ENCODE measurements at regions not wholly inside any gene's neighbourhood (a gene's known extent, or its start where the extent isn't known, plus 50 kb on each side); places are given as distances from the start of the nearest gene placed in this dataset.
A peak's percentile ranks its signal among the peaks of the same experiment; 100 is the strongest.

GRCh38 chr4:151957153-151957552, 196.3 kb upstream of the GATB start:
- TF ChIP-seq CTCF (IDR thresholded peaks at IDR 0.05; ENCODE audit: insufficient read depth, low read length, missing control alignments) = no peak
- DNase-seq (ENCODE audit: low read depth, low spot score) = no peak
- ChIA-PET CTCF (interaction anchor here (0.6 kb wide), 1 partner anchor 8 kb away, joined by 4 read pairs; no protein-coding TSS in a partner anchor), POLR2A (no interaction called here)
- H3K4me3 ChIP-seq (ENCODE audit: low read depth, low read length) = no peak overlapping the region

- POLR2A ChIA-PET = no interaction called here
- CTCF ChIA-PET = no interaction called here
- peak; percentile 7 for DNase-seq (ENCODE audit: low read depth, low spot score)
- TF ChIP-seq CTCF (IDR thresholded peaks at IDR 0.05; ENCODE audit: insufficient read depth, low read length, missing control alignments) = no peak
- H3K4me3 ChIP-seq (ENCODE audit: low read depth, low read length) = no peak overlapping the region
Observed at GRCh38 chr4:151955721-151956380, 195.0 kb upstream of the GATB start.

GRCh38 chr4:151953795-151954372, 193.1 kb upstream of the GATB start:
- POLR2A ChIA-PET = interaction anchor here (0.6 kb wide), 1 partner anchor 538 kb away, joined by 3 read pairs; no protein-coding TSS in a partner anchor
- CTCF ChIA-PET = no interaction called here
- DNase-seq (ENCODE audit: low read depth, low spot score) = no peak
- TF ChIP-seq CTCF (IDR thresholded peaks at IDR 0.05; ENCODE audit: insufficient read depth, low read length, missing control alignments) = no peak
- no peak overlapping the region for H3K4me3 ChIP-seq (ENCODE audit: low read depth, low read length)

GRCh38 chr4:151953312-151953711, 192.5 kb upstream of the GATB start:
- no peak for DNase-seq (ENCODE audit: low read depth, low spot score)
- CTCF ChIA-PET = no interaction called here
- POLR2A ChIA-PET = no interaction called here
- H3K4me3 ChIP-seq (ENCODE audit: low read depth, low read length) = no peak overlapping the region
- no peak for TF ChIP-seq CTCF (IDR thresholded peaks at IDR 0.05; ENCODE audit: insufficient read depth, low read length, missing control alignments)

GRCh38 chr4:151952711-151953254, 192.0 kb upstream of the GATB start:
- TF ChIP-seq CTCF (IDR thresholded peaks at IDR 0.05; ENCODE audit: insufficient read depth, low read length, missing control alignments) = no peak

GRCh38 chr4:151952137-151952536, 191.3 kb upstream of the GATB start:
- ChIA-PET CTCF (no interaction called here), POLR2A (no interaction called here)
- no peak for DNase-seq (ENCODE audit: low read depth, low spot score)
- no peak for TF ChIP-seq CTCF (IDR thresholded peaks at IDR 0.05; ENCODE audit: insufficient read depth, low read length, missing control alignments)
- H3K4me3 ChIP-seq (ENCODE audit: low read depth, low read length) = no peak overlapping the region

More at GRCh38 chr4:151952711-151953254, 192.0 kb upstream of the GATB start:
- DNase-seq (ENCODE audit: low read depth, low spot score) = no peak
- CTCF ChIA-PET = no interaction called here
- H3K4me3 ChIP-seq (ENCODE audit: low read depth, low read length) = no peak overlapping the region
- POLR2A ChIA-PET = no interaction called here
